Right renal cortex interstitium (tissue), 3 donors: ENCODE measurements at regions not wholly inside any gene's neighbourhood (a gene's known extent, or its start where the extent isn't known, plus 50 kb on each side); places are given as distances from the start of the nearest gene placed in this dataset.
A peak's percentile ranks its signal among the peaks of the same experiment; 100 is the strongest.

Experiments
- DNase-seq, 3 donors: peaks; one replicate each; pipeline ENCODE4 v3.0.0-alpha.2; 2013; ENCODE audit warnings: low read depth in 3 of 3, low spot score in 2 of 3

DNA sequence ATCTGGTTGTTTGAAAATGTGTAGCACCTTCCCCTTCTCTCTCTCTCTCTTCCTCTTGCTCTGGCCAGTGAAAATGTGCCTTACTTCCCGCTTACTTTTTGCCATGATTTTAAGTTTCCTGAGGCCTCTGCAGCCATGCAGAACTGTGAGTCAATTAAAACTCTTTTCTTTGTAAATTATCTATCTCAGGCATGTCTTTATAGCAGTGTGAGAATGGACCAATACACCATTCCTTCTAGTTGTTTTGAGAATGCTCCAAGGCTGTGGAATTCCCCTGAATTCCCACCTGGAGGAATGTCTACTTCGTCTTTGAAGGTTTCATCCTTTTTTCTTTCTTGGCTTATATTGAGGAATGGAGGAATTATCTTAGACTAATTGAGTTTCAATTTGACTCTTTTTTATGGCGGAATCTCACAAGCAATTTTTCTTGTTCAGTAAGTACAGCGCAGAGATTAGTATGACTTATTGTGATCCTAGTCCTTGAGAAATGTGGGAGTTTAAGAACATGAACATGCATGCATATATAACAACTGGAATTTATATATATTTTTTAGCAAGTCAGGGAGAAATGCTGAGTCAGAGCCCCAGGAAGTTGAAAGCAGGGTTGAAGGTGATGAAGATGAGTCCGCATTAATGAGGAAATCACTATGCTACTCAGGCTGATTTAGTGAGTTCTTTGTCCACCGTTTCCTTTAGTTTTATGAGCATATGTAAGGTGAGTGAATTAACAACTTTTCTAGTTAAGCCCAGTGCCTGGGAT lies 488.1 kb upstream of the ADAMTS16 start:
- no peak for DNase-seq

DNA sequence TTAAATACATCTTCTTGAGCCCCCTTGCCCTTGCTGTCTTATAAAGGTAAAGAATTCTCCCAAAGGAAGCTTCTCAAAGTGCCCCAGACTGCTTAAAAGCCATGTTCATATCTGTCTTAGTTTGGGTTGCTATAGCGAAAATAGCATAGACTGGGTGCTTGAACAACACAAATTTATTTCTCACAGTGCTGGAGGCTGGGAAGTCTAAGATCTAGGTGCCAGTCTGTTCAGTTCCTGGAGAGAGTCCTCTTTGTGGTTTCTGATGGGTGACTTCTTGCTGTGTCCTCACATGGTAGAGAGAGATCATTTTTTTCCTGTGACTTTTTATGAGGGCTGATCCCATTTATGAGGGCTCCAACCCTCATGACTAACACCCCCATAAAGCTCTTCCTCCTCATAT lies 486.7 kb upstream of the ADAMTS16 start:
- DNase-seq = no peak

DNA sequence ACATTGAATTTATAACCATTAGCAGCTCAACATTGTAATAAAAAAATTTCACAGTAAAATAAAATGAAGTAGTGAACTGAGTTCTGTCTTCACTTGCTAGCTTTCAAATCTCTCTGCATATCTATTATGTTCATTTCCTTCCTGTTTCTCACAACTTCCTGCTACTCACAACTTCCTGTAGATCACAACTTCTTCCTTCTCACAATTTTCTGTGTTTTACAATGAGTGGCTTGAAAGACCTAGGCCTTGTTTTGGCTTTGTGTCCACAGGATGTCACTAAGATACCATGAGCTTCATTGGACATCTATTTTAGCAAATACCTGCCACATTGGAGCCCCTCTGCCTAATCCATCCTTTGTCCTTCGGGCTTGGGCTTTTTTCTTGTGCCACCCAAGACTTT lies 480.3 kb upstream of the ADAMTS16 start:
- DNase-seq = no peak

GRCh38 chr5:4661326-4661725 lies 478.8 kb upstream of the ADAMTS16 start:
- DNase-seq = no peak

DNA sequence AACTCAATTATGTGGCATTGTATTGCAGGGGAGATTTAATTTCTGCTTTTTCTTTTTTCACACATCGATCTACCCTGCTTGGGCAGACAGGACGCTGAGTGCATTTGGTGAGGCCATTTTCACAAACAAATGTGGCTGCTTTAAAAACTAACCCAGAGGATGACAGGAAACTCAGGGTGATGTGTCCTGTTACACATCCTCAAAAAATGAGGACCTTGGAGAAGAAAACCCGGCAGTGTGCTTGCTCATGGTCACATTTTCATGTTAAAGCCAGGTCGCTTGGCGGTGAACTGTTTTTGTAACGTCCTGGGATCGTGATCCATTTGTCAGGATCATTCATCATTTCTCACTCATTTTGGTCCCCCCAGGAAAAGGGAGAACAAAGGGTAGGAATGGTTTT lies 478.3 kb upstream of the ADAMTS16 start:
- DNase-seq = no peak

GRCh38 chr5:4662756-4663155 lies 477.4 kb upstream of the ADAMTS16 start:
- DNase-seq = no peak

- no peak for DNase-seq
Measured at GRCh38 chr5:4665911-4666310, 474.2 kb upstream of the ADAMTS16 start.

DNA sequence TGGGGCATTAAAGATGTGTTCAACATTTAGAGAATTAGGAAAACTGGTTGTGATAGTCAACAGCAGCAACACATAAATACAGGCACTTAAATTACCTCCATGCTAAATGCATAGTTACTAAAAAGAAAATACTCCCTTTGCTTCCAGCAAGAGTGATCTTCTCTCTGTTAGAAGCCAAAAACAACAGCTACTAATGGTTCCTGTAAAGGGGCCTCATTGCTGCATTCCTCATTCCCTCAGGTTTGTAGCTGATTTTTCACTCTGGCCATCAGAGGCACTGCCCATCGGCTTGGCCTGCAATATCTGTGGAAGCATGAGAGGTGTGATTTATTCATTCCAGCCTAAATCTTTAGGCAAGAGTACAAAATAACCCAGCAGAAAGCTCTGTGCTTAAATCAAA lies 466.0 kb upstream of the ADAMTS16 start:
- no peak for DNase-seq

DNA sequence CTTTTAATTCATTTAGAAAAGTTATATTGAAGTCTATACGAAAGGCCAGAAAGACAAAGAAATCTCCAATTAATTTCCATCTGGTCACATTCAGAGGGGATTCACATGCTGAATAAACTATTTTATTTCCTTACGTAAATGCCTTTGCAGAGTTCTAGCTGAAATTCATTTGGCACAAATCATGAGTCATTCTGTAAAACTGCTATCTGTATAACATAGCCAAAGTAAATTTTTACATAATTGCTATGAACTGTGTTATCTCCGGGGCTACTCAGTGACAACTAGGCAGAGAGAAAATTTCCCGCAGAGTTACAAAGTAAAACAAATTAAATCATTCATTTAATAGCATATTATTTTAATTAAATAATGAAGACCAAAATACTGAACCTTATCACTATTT lies 463.2 kb upstream of the ADAMTS16 start:
- DNase-seq = no peak

DNA sequence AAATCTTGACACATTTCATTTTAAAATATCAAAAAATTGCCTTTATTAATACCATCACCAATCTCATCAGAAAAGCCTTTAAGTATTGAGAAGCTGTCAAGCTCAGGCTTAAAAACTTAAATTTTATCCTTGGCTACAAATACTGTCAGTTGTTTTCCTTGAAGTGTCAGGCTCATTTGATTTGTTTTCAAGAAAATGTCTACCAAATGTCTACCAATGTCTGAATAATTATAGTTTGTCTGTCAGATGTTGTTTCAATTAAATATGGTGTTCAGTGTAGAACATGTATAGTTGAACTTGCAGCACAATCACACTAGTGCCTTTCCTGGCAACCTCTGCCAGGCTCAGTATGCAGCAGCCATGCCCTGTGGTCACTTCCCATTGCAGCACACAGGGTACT lies 455.2 kb upstream of the ADAMTS16 start:
- DNase-seq = no peak

DNA sequence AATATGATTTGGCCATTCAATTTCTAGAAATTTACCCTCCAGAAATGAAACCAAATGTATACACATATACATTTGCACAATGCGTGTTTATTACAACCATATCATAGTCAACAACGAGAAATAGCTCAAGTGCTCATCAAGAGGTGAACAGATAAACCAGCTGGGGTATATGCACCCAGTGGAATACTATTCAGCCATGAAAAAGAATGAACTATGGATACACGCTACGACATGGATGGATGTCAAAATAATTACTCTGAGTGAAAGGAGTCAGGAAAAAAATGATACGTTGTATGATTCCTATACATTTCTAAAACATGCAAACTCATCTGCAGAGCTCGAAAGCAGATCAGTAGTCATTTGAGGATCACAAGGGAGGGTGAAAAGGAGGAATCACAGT lies 441.5 kb upstream of the ADAMTS16 start:
- DNase-seq = no peak

DNA sequence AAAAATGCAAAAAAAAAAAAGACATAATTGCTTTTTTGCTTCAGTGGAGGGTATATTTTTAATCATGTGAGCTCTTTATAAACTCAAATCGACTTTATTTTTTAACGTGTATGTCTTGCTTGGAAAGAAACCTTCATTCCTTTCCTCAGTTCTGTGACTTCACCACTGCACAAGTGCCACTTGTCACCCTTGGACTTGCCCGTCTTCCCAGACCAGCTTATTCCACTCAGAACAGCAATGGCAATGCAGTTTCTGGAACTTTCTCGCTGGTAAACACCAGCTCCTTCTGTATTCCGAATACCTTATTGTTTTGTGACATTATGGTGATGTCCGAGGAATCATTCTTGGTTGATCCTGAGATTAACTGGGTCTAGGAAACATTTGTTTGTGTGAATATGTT lies 440.5 kb upstream of the ADAMTS16 start:
- no peak for DNase-seq

DNA sequence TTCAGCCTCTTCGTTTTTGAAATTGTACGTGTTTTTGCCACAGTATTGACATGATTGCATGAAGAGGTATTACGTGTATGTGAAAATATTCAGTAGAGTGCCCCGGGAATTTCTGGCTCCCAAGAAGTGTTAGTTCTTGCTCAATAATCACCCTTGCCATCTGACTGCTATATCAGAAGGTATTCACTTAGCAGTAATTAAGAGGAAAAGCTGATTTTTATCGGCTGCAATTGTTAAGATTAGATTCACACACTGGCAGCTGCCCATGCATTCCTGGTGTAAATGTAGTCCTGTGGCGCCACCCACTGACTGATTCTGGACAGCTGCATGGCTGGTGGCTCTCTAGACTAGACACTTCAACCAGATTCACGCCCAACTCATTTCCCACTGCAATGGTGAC lies 440.1 kb upstream of the ADAMTS16 start:
- peak; percentile 55 to 58 (median 57) for DNase-seq

GRCh38 chr5:4700871-4701270 lies 439.3 kb upstream of the ADAMTS16 start:
- peak in 1 of 3 donors; percentile 15 for DNase-seq

GRCh38 chr5:4703931-4704458 lies 436.1 kb upstream of the ADAMTS16 start:
- DNase-seq = no peak

DNA sequence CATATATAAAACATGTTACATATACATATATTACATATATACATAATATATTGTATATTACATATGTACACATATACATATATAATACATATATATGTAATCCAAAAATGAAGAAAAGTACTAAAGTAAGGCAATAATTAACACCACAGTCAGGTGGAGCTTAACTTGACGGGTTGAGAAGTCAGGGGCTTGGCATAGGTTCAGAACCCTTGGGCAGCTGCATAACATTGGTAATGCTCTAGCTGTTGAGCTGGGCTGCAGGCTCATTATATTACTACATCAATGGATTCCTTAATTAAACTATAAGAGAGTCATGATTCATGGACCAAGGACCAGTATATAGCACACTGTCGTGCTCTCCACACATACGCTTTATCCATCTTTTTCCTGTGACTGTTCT lies 435.2 kb upstream of the ADAMTS16 start:
- no peak for DNase-seq

DNA sequence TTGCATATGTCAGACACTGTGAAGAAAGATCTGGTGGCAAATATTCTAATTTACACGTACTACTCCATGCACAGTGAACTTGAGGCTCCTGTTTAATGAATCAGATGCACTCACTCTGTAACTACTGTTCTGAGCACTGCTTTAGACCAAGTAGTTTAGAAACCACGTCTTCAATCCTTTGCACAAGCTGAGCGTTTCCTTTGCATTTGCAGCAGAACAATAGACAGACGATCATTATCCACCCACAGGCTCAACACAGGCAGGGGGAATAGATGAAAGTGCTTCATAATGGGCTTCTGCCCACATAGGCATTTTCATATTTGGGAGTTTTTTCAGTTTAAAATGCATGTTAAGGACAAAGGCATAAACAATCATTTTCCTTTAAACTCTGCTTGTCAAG lies 423.3 kb upstream of the ADAMTS16 start:
- DNase-seq = no peak

- DNase-seq = no peak
Measured at GRCh38 chr5:4717446-4717845, 422.7 kb upstream of the ADAMTS16 start.

DNA sequence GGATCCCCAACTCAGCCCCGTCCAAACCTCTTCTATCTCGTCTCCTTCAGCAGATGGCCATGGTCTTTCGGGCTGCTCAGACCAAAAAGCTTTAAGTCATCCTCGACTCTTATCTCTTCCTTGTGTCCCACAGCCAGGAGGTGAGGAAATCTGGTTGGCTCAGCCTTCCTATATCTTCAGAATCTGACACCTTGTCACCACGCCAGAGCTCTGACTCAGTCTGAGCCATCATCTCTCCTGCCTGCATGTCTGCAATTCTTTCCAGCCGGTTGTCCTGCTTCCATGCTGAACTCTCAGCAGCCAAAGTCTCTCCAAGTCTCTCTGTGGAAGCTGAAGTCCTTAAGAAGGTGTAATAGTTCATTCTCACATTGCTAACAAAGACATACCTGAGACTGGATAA lies 419.3 kb upstream of the ADAMTS16 start:
- no peak for DNase-seq

GRCh38 chr5:4722886-4723285 lies 417.2 kb upstream of the ADAMTS16 start:
- DNase-seq = no peak

DNA sequence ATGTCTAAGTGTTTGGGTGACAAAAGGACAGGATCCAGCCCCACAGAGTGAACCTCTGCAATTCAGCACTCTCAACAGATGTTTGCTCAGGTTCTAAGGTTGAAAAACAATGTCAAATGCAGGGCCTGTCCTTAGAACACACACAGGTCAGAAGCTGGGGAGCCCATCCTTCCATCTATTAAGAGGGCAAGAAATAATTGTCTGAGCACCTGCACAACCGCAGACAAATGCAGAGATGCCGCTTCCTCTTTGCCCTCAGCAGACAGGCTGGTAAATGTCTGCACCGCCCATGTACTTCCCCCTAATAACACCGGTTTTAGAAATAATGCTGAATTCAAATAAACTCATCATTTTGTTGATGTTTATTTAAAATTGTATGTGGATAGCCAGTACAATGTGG lies 414.5 kb upstream of the ADAMTS16 start:
- DNase-seq = no peak

GRCh38 chr5:4730279-4730678 lies 409.9 kb upstream of the ADAMTS16 start:
- DNase-seq = no peak

DNA sequence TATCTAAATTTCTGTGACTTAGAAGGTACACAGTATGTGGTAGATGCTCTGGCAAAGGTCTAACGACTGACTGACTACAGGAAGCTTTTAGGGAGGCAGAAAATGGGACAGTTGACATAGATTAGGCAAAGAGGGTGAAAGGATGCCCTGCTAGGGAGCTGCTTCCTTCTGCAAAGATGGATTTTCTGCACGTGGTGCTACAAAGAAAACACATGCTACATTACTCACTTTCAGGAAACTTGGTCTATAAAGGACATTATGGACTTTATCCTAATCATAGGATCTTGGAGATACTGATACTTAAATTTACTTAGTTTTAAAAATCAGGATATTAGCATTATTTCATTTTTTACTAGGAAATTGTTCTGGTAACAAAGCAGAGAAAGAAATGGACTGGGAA lies 405.8 kb upstream of the ADAMTS16 start:
- DNase-seq = no peak
